Neural progenitor cell (in vitro differentiated cells): ENCODE measurements at regions not wholly inside any gene's neighbourhood (a gene's known extent, or its start where the extent isn't known, plus 50 kb on each side); places are given as distances from the start of the nearest gene placed in this dataset.
"Not testable (repeated sequence)": the region's sequence is repeated elsewhere in the genome, so short reads cannot be mapped to it uniquely, and the experiment has no call there.

Experiments used
- DNase-seq: peaks from one replicate; pipeline ENCODE4 v3.0.0-alpha.2; 2016; ENCODE audit warnings: low spot score
- H2AFZ ChIP-seq: fragments of 200-600 bp; sonication (generic); replicated peaks from 2 replicates; pipeline ENCODE4 v1.6.1; 2016; ENCODE audit warnings: antibody characterized with exemption
- H3F3A ChIP-seq: fragments of 200-600 bp; sonication (generic); 2 replicates; pipeline ENCODE4 v1.6.1; 2016; ENCODE audit warnings: antibody characterized with exemption, low read depth
- H3K27ac ChIP-seq: fragments of 200-600 bp; sonication (generic); 2 replicates; pipeline ENCODE4 v1.5.1; 2016; ENCODE audit warnings: mild to moderate bottlenecking
- H3K27me3 ChIP-seq: fragments of 200-600 bp; sonication (generic); 2 replicates; pipeline ENCODE4 v1.6.1; 2016; ENCODE audit warnings: mild to moderate bottlenecking, moderate library complexity
- H3K36me3 ChIP-seq: fragments of 200-600 bp; sonication (generic); 2 replicates; pipeline ENCODE4 v1.5.1; 2016
- H3K4me1 ChIP-seq: fragments of 200-600 bp; sonication (generic); 2 replicates; pipeline ENCODE4 v1.6.1; 2016; ENCODE audit warnings: mixed run types
- H3K4me2 ChIP-seq: fragments of 200-600 bp; sonication (generic); 2 replicates; pipeline ENCODE4 v1.6.1; 2016
- H3K4me3 ChIP-seq: fragments of 200-600 bp; sonication (generic); 2 replicates; pipeline ENCODE4 v1.5.1; 2016
- H3K79me2 ChIP-seq: fragments of 200-600 bp; sonication (generic); 2 replicates; pipeline ENCODE4 v1.6.1; 2016; ENCODE audit warnings: low read depth
- H3K9ac ChIP-seq: fragments of 200-600 bp; sonication (generic); 2 replicates; pipeline ENCODE4 v1.6.1; 2016
- H3K9me3 ChIP-seq: fragments of 200-600 bp; sonication (generic); 2 replicates; pipeline ENCODE4 v1.5.1; 2016; ENCODE audit warnings: low read depth
- H4K20me1 ChIP-seq: fragments of 200-600 bp; sonication (generic); 2 replicates; pipeline ENCODE4 v1.6.1; 2016; ENCODE audit warnings: low read depth
- H3K27ac Mint-ChIP-seq: 3 replicates; pipeline ENCODE4 v1.8.0; 2021; ENCODE audit warnings: mixed read lengths
- H3K27me3 Mint-ChIP-seq: 2 replicates; pipeline ENCODE4 v1.8.0; 2022; ENCODE audit warnings: low read depth, mild to moderate bottlenecking, inconsistent platforms, moderate library complexity, mixed read lengths; ENCODE audit not compliant: insufficient read depth
- H3K36me3 Mint-ChIP-seq: 3 replicates; pipeline ENCODE4 v1.8.0; 2021; ENCODE audit warnings: mixed read lengths
- H3K4me1 Mint-ChIP-seq: 3 replicates; pipeline ENCODE4 v1.8.0; 2021; ENCODE audit warnings: mixed read lengths
- H3K4me3 Mint-ChIP-seq: 3 replicates; pipeline ENCODE4 v1.8.0; 2021; ENCODE audit warnings: mild to moderate bottlenecking, moderate library complexity, mixed read lengths
- H3K9me3 Mint-ChIP-seq: 3 replicates; pipeline ENCODE4 v1.8.0; 2020; ENCODE audit warnings: mixed read lengths
- EZH2 ChIP-seq: fragments of 200-600 bp; sonication (generic); IDR thresholded peaks from 2 replicates; pipeline ENCODE4 v1.6.1; 2017; ENCODE audit warnings: antibody characterized with exemption, mild to moderate bottlenecking, moderate library complexity
- EZH2phosphoT487 ChIP-seq: fragments of 200-600 bp; sonication (generic); IDR thresholded peaks from 2 replicates; pipeline ENCODE4 v1.6.1; 2017; ENCODE audit warnings: antibody characterized with exemption
- TF ChIP-seq, protein P1 (sequence below): fragments of 200-600 bp; sonication (generic); IDR thresholded peaks from 2 replicates; pipeline ENCODE4 v1.5.1; 2017; ENCODE audit warnings: antibody characterized with exemption, mild to moderate bottlenecking

DNA sequence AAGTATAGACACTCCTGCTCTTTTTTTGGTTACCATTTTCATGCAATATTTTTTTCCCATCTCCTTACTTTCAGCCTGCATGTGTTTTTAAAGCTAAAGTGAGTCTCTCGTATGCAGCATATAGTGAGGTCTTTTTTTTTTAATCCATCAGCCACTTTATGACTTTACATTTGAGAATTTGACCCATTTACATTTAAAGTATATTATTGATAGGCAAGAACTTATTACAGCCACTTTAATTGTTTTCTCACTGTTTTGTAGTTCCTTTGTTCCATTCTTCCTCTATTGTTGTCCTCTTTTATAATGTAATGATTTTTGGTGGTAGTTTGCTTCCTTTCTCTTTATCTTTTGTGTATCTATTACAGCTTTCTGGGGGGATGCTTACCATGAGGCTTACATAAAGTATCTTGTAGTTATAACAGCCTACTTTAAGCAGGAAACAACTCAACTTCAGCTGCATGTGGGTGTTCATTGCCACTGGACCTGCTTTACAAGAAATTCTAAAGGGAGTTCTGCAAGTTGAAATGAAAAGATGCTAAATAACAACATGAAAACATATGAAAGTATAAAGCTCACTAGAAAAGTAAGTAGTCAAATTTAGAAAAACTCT lies 71.8 kb downstream of the TNFAIP3 start:
- peaks cover 16% of the 10 kb centered on the region for H3K9me3 Mint-ChIP-seq
- Histone ChIP-seq H4K20me1 (no peaks in the 10 kb centered on the region), H3K36me3 (peaks cover 7% of the 10 kb centered on the region), H3K27ac (no peak overlapping the region), H3K9me3 (peaks cover 6% of the 10 kb centered on the region), H3K9ac (no peak overlapping the region), H3K4me1 (no peaks in the 10 kb centered on the region), H2AFZ (no peak overlapping the region), H3F3A (no peaks in the 10 kb centered on the region), H3K27me3 (no peaks in the 10 kb centered on the region), H3K4me3 (no peak overlapping the region), H3K4me2 (no peak overlapping the region), H3K79me2 (no peaks in the 10 kb centered on the region)
- no peak overlapping the region for H3K4me3 Mint-ChIP-seq
- H3K4me1 Mint-ChIP-seq, result no peaks in the 10 kb centered on the region
- no peaks in the 10 kb centered on the region for H3K36me3 Mint-ChIP-seq
- no peak for DNase-seq
- peaks cover 8% of the 10 kb centered on the region for H3K27me3 Mint-ChIP-seq
- no peak for TF ChIP-seq EZH2
- TF ChIP-seq, protein P1, sequence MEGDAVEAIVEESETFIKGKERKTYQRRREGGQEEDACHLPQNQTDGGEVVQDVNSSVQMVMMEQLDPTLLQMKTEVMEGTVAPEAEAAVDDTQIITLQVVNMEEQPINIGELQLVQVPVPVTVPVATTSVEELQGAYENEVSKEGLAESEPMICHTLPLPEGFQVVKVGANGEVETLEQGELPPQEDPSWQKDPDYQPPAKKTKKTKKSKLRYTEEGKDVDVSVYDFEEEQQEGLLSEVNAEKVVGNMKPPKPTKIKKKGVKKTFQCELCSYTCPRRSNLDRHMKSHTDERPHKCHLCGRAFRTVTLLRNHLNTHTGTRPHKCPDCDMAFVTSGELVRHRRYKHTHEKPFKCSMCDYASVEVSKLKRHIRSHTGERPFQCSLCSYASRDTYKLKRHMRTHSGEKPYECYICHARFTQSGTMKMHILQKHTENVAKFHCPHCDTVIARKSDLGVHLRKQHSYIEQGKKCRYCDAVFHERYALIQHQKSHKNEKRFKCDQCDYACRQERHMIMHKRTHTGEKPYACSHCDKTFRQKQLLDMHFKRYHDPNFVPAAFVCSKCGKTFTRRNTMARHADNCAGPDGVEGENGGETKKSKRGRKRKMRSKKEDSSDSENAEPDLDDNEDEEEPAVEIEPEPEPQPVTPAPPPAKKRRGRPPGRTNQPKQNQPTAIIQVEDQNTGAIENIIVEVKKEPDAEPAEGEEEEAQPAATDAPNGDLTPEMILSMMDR, result no peak
- TF ChIP-seq EZH2phosphoT487, result no peak
- no peak overlapping the region for H3K27ac Mint-ChIP-seq

DNA sequence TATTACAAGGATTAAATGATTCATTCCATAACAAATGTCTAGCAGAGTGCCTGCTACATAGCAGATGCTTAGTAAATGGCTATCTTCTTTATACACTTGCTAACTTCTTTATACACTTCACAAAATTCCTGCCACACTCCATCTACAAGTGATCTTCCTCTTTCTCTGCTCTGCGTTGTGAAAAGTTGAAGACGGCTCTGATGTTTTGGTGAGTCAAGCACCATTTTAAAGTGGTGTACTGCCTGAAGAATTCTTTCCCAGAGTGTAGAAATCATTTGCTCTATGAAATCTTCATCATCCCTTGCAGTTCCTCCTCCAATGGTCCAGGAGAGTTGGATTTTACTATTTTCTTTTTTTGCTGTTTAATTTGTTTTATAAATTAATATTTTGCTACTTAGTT lies 74.9 kb downstream of the TNFAIP3 start:
- Mint-ChIP-seq H3K36me3 (no peaks in the 10 kb centered on the region), H3K9me3 (peaks cover 7% of the 10 kb centered on the region), H3K27ac (no peak overlapping the region), H3K4me1 (no peaks in the 10 kb centered on the region), H3K4me3 (no peak overlapping the region), H3K27me3 (peaks cover 6% of the 10 kb centered on the region)
- H3K27ac ChIP-seq, result no peak overlapping the region
- no peaks in the 10 kb centered on the region for H4K20me1 ChIP-seq
- no peaks in the 10 kb centered on the region for H3K79me2 ChIP-seq
- no peaks in the 10 kb centered on the region for H3F3A ChIP-seq
- no peak overlapping the region for H2AFZ ChIP-seq
- no peak overlapping the region for H3K4me3 ChIP-seq
- DNase-seq, result no peak
- H3K9ac ChIP-seq, result no peak overlapping the region
- no peak overlapping the region for H3K4me2 ChIP-seq
- no peaks in the 10 kb centered on the region for H3K27me3 ChIP-seq
- H3K36me3 ChIP-seq, result no peaks in the 10 kb centered on the region
- H3K9me3 ChIP-seq, result no peaks in the 10 kb centered on the region
- TF ChIP-seq, protein P1, result no peak
- TF ChIP-seq EZH2phosphoT487 (no peak), EZH2 (no peak)
- H3K4me1 ChIP-seq, result no peaks in the 10 kb centered on the region

DNA sequence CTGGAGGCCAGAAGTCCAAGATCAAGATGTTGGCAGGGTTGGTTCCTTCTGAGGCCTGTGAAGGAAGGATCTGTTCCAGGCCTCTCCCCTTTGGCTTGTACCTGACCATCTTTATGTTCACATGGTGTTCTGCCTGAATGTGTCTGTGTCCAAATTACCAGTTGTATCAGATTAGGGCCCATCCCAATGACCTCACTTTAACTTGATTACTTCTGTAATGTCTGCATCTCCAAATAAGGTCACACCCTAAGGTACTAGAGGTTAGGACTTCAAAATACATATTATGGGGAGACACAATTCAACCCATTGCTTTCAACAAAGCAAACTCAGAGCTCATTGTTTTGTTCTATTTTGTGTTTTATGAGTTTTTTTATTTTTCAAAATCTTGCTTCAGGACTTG lies 75.7 kb downstream of the TNFAIP3 start:
- Mint-ChIP-seq H3K4me3 (no peak overlapping the region), H3K36me3 (no peaks in the 10 kb centered on the region), H3K4me1 (no peaks in the 10 kb centered on the region), H3K27me3 (peaks cover 6% of the 10 kb centered on the region), H3K9me3 (peaks cover 7% of the 10 kb centered on the region), H3K27ac (no peak overlapping the region)
- no peaks in the 10 kb centered on the region for H3K4me1 ChIP-seq
- H3K27me3 ChIP-seq, result no peaks in the 10 kb centered on the region
- TF ChIP-seq, protein P1, result no peak
- no peak for TF ChIP-seq EZH2phosphoT487
- no peak for TF ChIP-seq EZH2
- H3K9me3 ChIP-seq, result no peaks in the 10 kb centered on the region
- H4K20me1 ChIP-seq, result no peaks in the 10 kb centered on the region
- no peak for DNase-seq
- no peak overlapping the region for H2AFZ ChIP-seq
- no peak overlapping the region for H3K4me2 ChIP-seq
- no peak overlapping the region for H3K4me3 ChIP-seq
- H3F3A ChIP-seq, result no peaks in the 10 kb centered on the region
- H3K9ac ChIP-seq, result no peak overlapping the region
- H3K36me3 ChIP-seq, result no peaks in the 10 kb centered on the region
- no peak overlapping the region for H3K27ac ChIP-seq
- H3K79me2 ChIP-seq, result no peaks in the 10 kb centered on the region

DNA sequence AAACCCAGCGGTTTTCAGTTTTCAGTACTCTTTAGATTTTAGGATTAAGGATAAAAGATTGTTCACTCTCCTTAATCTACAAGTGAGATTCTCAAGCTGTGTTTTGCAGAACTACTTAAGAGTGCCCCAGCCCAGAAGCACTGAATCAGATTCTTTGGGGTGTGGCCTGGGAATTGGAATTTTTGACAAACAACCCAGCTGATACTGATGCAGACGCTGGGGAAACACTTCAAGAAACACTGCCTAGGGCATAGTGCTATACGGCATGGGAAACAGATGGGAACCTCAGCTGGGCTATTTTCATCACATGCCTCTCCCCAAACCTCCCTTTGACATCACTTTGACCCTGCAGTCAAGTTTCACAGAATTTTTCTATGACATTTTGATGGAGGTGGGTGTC lies 77.3 kb downstream of the TNFAIP3 start:
- not testable (repeated sequence) for H3K4me3 ChIP-seq, H3F3A ChIP-seq, H3K9ac ChIP-seq, H3K79me2 ChIP-seq, H3K27me3 ChIP-seq, H3K4me1 Mint-ChIP-seq, H2AFZ ChIP-seq, H3K36me3 Mint-ChIP-seq, H4K20me1 ChIP-seq, H3K9me3 ChIP-seq, H3K4me1 ChIP-seq, H3K4me3 Mint-ChIP-seq, H3K9me3 Mint-ChIP-seq, H3K27ac Mint-ChIP-seq, H3K4me2 ChIP-seq, H3K27ac ChIP-seq, DNase-seq, H3K36me3 ChIP-seq, H3K27me3 Mint-ChIP-seq
